ENCODE measurements at regions not wholly inside any gene's neighbourhood (a gene's known extent, or its start where the extent isn't known, plus 50 kb on each side); places are given as distances from the start of the nearest gene placed in this dataset.

DNA sequence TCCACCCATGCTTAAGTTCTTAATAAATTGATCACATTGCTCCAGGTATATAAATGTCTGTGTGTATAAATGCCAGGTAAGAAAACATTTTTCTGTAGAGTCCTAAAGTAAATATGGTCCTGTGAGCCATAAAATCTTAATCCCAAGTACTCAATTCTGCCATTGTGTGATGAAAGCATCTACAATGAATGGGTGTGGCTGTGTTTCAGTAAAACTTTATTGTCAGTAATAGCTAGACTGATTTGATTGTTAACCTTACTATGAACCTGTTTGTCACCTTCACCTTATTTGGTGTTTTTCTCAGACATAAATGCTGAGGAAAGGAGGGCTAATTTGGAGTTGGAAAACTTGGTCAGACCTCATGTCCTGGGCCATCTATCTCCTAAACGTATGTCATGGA, 683.5 kb upstream of the GRM7 start:
- TF ChIP-seq, protein P1, sequence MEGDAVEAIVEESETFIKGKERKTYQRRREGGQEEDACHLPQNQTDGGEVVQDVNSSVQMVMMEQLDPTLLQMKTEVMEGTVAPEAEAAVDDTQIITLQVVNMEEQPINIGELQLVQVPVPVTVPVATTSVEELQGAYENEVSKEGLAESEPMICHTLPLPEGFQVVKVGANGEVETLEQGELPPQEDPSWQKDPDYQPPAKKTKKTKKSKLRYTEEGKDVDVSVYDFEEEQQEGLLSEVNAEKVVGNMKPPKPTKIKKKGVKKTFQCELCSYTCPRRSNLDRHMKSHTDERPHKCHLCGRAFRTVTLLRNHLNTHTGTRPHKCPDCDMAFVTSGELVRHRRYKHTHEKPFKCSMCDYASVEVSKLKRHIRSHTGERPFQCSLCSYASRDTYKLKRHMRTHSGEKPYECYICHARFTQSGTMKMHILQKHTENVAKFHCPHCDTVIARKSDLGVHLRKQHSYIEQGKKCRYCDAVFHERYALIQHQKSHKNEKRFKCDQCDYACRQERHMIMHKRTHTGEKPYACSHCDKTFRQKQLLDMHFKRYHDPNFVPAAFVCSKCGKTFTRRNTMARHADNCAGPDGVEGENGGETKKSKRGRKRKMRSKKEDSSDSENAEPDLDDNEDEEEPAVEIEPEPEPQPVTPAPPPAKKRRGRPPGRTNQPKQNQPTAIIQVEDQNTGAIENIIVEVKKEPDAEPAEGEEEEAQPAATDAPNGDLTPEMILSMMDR (conservative IDR thresholded peaks at IDR 0.05): no peak
- TF ChIP-seq ZFX (IDR thresholded peaks at IDR 0.05): no peak
